IPS DF 6.9 (cell line): ENCODE measurements at regions not wholly inside any gene's neighbourhood (a gene's known extent, or its start where the extent isn't known, plus 50 kb on each side); places are given as distances from the start of the nearest gene placed in this dataset.

Experiments used
- DNase-seq: peaks from one replicate; pipeline ENCODE4 v3.0.0-alpha.2; 2013; ENCODE audit warnings: low read depth, low spot score
- H3K27ac ChIP-seq: one replicate; pipeline ENCODE4 v1.5.1; 2013; ENCODE audit warnings: low read length, control low read depth
- H3K27me3 ChIP-seq: 2 replicates; pipeline ENCODE4 v1.6.1; 2013; ENCODE audit warnings: mild to moderate bottlenecking, low read length; ENCODE audit not compliant: control insufficient read depth, insufficient read depth
- H3K36me3 ChIP-seq: 2 replicates; pipeline ENCODE4 v1.6.1; 2013; ENCODE audit warnings: low read length; ENCODE audit not compliant: control insufficient read depth, insufficient read depth
- H3K4me1 ChIP-seq: 2 replicates; pipeline ENCODE4 v1.6.1; 2013; ENCODE audit warnings: low read length; ENCODE audit not compliant: control insufficient read depth, insufficient read depth
- H3K4me3 ChIP-seq: 2 replicates; pipeline ENCODE4 v1.5.1; 2013; ENCODE audit warnings: mild to moderate bottlenecking, low read length
- H3K9me3 ChIP-seq: 2 replicates; pipeline ENCODE4 v1.6.1; 2013; ENCODE audit warnings: low read length, inconsistent platforms; ENCODE audit not compliant: control insufficient read depth, insufficient read depth
- WGBS: extraction: QIAGEN DNeasy Blood & Tissue Kit; methylation state at CpG from one replicate; pipeline ENCODE4 v1.1.7; 2013; ENCODE audit warnings: mixed read lengths, missing lambda C conversion rate; ENCODE audit not compliant: insufficient read length, insufficient coverage; 5-methylcytosine and 5-hydroxymethylcytosine counted together

GRCh38 chr15:93707751-93708150 is 523.6 kb upstream of the MCTP2 start:
- Histone ChIP-seq H3K36me3 (no peaks in the 10 kb centered on the region), H3K27ac (no peak overlapping the region), H3K9me3 (no peaks in the 10 kb centered on the region), H3K4me1 (no peaks in the 10 kb centered on the region), H3K27me3 (no peaks in the 10 kb centered on the region), H3K4me3 (no peak overlapping the region)
- WGBS = no CpG with 5 or more reads among the region's 5 CpGs
- DNase-seq = no peak

- Histone ChIP-seq H3K4me3 (no peak overlapping the region), H3K27ac (no peak overlapping the region), H3K36me3 (no peaks in the 10 kb centered on the region), H3K27me3 (no peaks in the 10 kb centered on the region), H3K9me3 (no peaks in the 10 kb centered on the region), H3K4me1 (no peaks in the 10 kb centered on the region)
- no CpG with 5 or more reads among the region's 7 CpGs for WGBS
- no peak for DNase-seq
These were observed 524.7 kb upstream of the MCTP2 start for GRCh38 chr15:93706495-93707292.

GRCh38 chr15:93705753-93706455 is 525.5 kb upstream of the MCTP2 start:
- WGBS = no CpG with 5 or more reads among the region's 7 CpGs
- no peaks in the 10 kb centered on the region for H3K9me3 ChIP-seq

GRCh38 chr15:93703092-93703739 is 528.1 kb upstream of the MCTP2 start:
- no peak overlapping the region for H3K4me3 ChIP-seq
- no peak for DNase-seq
- H3K27ac ChIP-seq = no peak overlapping the region
- H3K4me1 ChIP-seq = no peaks in the 10 kb centered on the region
- H3K9me3 ChIP-seq = no peaks in the 10 kb centered on the region
- no CpG with 5 or more reads among the region's 2 CpGs for WGBS
- H3K27me3 ChIP-seq = no peaks in the 10 kb centered on the region
- no peaks in the 10 kb centered on the region for H3K36me3 ChIP-seq

More at GRCh38 chr15:93705753-93706455, 525.5 kb upstream of the MCTP2 start:
- DNase-seq = no peak
- no peak overlapping the region for H3K4me3 ChIP-seq
- H3K36me3 ChIP-seq = no peaks in the 10 kb centered on the region
- H3K27me3 ChIP-seq = no peaks in the 10 kb centered on the region
- H3K27ac ChIP-seq = no peak overlapping the region
- no peaks in the 10 kb centered on the region for H3K4me1 ChIP-seq

- no CpG with 5 or more reads among the region's 1 CpG for WGBS
- no peak overlapping the region for H3K4me3 ChIP-seq
- peaks cover 1% of the 10 kb centered on the region; the same call in 1 of the 2 replicates for H3K9me3 ChIP-seq
- no peaks in the 10 kb centered on the region for H3K36me3 ChIP-seq
- no peak for DNase-seq
- H3K4me1 ChIP-seq = no peaks in the 10 kb centered on the region
- H3K27ac ChIP-seq = no peak overlapping the region
- no peaks in the 10 kb centered on the region for H3K27me3 ChIP-seq
These were observed 531.3 kb upstream of the MCTP2 start for GRCh38 chr15:93700051-93700450.

- Histone ChIP-seq H3K4me3 (no peak overlapping the region), H3K27ac (no peak overlapping the region), H3K4me1 (no peaks in the 10 kb centered on the region), H3K27me3 (no peaks in the 10 kb centered on the region), H3K9me3 (peaks cover 1% of the 10 kb centered on the region; the same call in 1 of the 2 replicates), H3K36me3 (no peaks in the 10 kb centered on the region)
- DNase-seq = no peak
- no CpG with 5 or more reads among the region's 2 CpGs for WGBS
These were observed 537.3 kb upstream of the MCTP2 start for GRCh38 chr15:93694033-93694432.

GRCh38 chr15:93683651-93684050 is 547.7 kb upstream of the MCTP2 start:
- H3K9me3 ChIP-seq = peaks cover 7% of the 10 kb centered on the region
- no peaks in the 10 kb centered on the region for H3K27me3 ChIP-seq
- no peaks in the 10 kb centered on the region for H3K4me1 ChIP-seq
- H3K27ac ChIP-seq = no peak overlapping the region
- no peaks in the 10 kb centered on the region for H3K36me3 ChIP-seq
- WGBS = no CpG with 5 or more reads among the region's 1 CpG
- DNase-seq = no peak
- H3K4me3 ChIP-seq = no peak overlapping the region

GRCh38 chr15:93671387-93671943 is 559.9 kb upstream of the MCTP2 start:
- no peak overlapping the region for H3K4me3 ChIP-seq
- H3K36me3 ChIP-seq = no peaks in the 10 kb centered on the region
- no peak overlapping the region for H3K27ac ChIP-seq
- no peak for DNase-seq
- H3K27me3 ChIP-seq = no peaks in the 10 kb centered on the region
- no peaks in the 10 kb centered on the region for H3K4me1 ChIP-seq
- H3K9me3 ChIP-seq = no peaks in the 10 kb centered on the region
- no CpG with 5 or more reads among the region's 12 CpGs for WGBS

- no CpG with 5 or more reads among the region's 6 CpGs for WGBS
- no peaks in the 10 kb centered on the region for H3K27me3 ChIP-seq
- no peak overlapping the region for H3K4me3 ChIP-seq
- H3K4me1 ChIP-seq = no peaks in the 10 kb centered on the region
- DNase-seq = no peak
- H3K27ac ChIP-seq = no peak overlapping the region
- no peaks in the 10 kb centered on the region for H3K36me3 ChIP-seq
- H3K9me3 ChIP-seq = no peaks in the 10 kb centered on the region
These were observed 560.4 kb upstream of the MCTP2 start for GRCh38 chr15:93670931-93671330.

GRCh38 chr15:93664213-93664956 is 567.0 kb upstream of the MCTP2 start:
- no peaks in the 10 kb centered on the region for H3K4me1 ChIP-seq
- no CpG with 5 or more reads among the region's 3 CpGs for WGBS
- no peaks in the 10 kb centered on the region for H3K9me3 ChIP-seq
- H3K4me3 ChIP-seq = no peak overlapping the region
- no peaks in the 10 kb centered on the region for H3K27me3 ChIP-seq
- no peaks in the 10 kb centered on the region for H3K36me3 ChIP-seq
- H3K27ac ChIP-seq = no peak overlapping the region
- DNase-seq = no peak
